ENCODE measurements at regions not wholly inside any gene's neighbourhood (a gene's known extent, or its start where the extent isn't known, plus 50 kb on each side); places are given as distances from the start of the nearest gene placed in this dataset.

DNA sequence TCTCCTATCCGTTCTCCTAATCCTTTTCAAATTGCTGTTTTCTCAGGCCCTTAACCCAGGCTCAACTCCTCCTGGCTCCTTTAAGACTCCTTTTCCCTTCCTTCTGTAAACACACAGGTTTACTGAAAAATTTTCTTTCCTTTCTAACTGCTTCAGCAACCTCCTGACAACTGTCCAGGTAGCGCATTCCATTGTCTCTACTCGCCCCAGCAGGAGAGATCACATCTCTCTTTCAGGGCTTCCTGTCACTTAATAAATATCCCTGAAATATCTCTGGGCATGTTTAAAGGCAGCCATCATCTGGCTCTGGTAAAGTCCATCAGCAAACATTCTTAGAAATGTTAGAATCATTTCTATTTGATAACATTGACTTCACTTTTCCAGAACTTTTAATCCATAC, 211.2 kb upstream of the PTBP2 start:
- TF ChIP-seq, protein P1, sequence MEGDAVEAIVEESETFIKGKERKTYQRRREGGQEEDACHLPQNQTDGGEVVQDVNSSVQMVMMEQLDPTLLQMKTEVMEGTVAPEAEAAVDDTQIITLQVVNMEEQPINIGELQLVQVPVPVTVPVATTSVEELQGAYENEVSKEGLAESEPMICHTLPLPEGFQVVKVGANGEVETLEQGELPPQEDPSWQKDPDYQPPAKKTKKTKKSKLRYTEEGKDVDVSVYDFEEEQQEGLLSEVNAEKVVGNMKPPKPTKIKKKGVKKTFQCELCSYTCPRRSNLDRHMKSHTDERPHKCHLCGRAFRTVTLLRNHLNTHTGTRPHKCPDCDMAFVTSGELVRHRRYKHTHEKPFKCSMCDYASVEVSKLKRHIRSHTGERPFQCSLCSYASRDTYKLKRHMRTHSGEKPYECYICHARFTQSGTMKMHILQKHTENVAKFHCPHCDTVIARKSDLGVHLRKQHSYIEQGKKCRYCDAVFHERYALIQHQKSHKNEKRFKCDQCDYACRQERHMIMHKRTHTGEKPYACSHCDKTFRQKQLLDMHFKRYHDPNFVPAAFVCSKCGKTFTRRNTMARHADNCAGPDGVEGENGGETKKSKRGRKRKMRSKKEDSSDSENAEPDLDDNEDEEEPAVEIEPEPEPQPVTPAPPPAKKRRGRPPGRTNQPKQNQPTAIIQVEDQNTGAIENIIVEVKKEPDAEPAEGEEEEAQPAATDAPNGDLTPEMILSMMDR (IDR thresholded peaks at IDR 0.05; ENCODE audit: low read depth, low read length), result no peak
- DNase-seq (ENCODE audit: extremely low read depth, low read depth), result no peak

DNA sequence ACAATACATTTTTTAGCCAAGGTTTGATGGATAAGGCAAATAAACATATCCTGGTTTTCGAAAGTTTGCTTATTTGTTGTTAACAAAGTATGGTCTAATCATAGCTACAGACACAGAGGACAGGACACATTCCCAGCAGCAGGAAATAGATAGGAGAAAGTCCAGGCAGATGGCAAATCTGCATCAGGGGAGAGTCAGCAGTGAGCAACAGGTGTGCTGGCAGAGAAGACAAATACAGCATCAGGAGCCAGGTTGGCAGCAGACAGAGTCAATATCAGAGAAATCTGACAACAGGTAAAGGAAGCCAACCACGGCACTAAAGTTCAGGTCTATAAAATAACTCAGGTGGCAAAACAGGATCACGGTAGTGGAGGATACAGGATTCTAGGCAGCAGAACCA, 210.7 kb upstream of the PTBP2 start:
- TF ChIP-seq, protein P1 (IDR thresholded peaks at IDR 0.05; ENCODE audit: low read depth, low read length), result no peak
- no peak for DNase-seq (ENCODE audit: extremely low read depth, low read depth)

DNA sequence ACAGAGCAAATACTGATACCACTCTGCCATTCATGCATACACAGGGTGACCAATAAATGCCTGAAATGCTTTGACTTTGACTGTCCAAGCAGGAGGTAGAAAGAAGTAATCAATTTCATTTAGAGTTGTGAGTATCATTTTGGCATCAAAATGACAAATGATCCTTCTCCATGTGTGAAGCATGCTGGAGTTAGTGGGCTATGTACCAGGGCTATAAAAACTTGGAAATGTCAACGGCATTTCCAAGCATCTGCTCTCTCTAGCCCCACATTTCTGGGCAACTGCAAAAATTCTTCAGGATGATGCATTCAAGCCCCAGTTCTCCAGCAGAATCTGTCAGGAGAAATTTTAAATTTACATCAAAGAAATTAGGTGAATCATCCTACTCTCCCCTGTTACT, 208.4 kb upstream of the PTBP2 start:
- TF ChIP-seq, protein P1 (IDR thresholded peaks at IDR 0.05; ENCODE audit: low read depth, low read length), result no peak
- DNase-seq (ENCODE audit: extremely low read depth, low read depth), result no peak

DNA sequence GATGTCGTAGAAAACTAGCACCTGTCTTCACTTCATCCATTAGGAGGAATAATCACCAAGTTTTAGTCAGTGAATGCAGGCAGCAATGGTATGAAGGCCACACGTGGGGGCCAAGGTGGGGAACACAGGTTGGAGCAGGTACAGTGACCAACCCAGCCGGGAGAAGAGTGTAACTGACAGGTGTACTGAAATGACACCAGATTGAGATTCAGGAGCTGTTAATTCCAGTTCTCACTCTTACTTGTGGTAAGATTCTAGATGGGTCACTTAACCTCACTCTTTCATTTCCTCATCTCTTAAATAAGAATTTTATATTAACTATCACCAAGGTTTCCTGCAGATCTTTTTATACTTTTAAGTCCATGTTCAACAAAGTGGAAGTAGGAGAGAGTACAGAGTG, 206.2 kb upstream of the PTBP2 start:
- TF ChIP-seq, protein P1 (IDR thresholded peaks at IDR 0.05; ENCODE audit: low read depth, low read length), result no peak
- no peak for DNase-seq (ENCODE audit: extremely low read depth, low read depth)

DNA sequence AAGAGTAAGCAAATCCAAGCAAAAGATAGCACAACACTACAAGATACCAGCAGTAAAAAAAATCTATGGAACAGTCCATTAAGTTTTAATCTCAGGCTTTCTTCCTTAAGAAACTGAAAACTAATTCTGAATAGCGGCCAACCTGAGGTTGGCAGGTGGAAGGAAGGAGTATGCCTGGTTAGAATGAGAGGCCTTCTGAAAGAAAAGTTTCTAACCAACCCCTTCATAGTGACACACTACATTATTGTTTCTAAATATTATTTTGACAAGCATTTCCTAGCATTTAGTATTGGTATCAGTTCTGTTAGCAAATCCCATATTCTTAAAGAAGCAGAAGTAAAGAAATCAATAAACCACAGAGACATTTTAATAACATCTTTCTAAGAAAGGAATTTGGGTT, 205.7 kb upstream of the PTBP2 start:
- DNase-seq (ENCODE audit: extremely low read depth, low read depth), result no peak
- TF ChIP-seq, protein P1 (IDR thresholded peaks at IDR 0.05; ENCODE audit: low read depth, low read length), result no peak

DNA sequence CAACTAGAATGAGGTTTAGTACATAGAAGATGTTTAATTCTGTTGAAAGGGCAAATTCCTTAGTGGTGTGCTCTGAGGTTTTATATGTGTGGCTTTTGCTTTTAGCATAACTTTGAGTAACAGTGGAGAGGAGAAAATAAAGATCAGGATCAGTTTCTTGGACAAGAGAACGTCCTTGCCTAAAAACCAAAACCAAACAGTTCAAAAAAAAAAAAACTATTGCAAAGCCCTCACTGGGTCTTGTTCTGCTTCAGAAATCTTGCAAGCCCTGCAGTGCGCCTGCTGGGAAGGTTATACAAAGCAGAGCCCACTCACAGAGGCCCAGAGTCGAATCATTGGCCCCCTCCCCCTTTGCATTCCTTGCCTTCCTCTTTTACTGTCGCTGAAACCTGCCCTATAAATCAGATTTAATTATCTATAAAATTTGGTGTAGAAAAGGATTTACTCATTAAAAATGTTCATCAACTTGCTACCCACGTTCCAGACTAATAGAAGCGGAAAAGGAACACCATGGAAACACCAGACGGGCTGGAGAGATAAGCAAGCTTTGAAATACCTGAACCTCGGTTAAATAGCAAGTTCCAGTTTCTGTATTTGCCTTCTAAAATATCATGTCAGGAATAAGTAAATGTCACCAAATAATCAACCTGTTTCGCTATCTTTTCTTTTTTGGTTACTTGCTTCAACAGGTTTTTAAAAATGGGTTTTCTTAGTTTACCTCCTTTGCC, 201.6 kb upstream of the PTBP2 start:
- TF ChIP-seq, protein P1 (IDR thresholded peaks at IDR 0.05; ENCODE audit: low read depth, low read length), result no peak
- DNase-seq (ENCODE audit: extremely low read depth, low read depth), result no peak

DNA sequence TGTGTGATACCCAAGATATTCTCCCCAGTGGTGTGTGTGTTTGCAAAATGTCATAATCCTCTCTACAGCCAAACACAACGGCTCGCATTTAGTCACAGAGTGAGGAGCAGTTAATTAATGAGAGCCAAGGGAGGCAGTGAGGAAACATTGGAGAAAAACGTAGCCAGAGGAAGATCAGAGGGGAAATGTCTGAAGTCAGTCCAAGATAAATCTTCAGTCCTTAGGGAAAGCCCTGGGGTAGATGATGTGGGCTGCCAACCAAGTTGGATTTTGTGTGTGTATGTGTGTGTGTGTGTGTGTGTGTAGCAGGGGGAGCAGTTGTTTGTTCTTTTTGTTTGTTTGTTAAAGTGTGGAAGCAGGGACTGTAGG, 201.0 kb upstream of the PTBP2 start:
- DNase-seq (ENCODE audit: extremely low read depth, low read depth), result no peak
- TF ChIP-seq, protein P1 (IDR thresholded peaks at IDR 0.05; ENCODE audit: low read depth, low read length), result no peak

Data from AG09319 (cell line).